Heart right ventricle (tissue), 16 donors: ENCODE measurements at regions not wholly inside any gene's neighbourhood (a gene's known extent, or its start where the extent isn't known, plus 50 kb on each side); places are given as distances from the start of the nearest gene placed in this dataset.
"Not testable (repeated sequence)": the region's sequence is repeated elsewhere in the genome, so short reads cannot be mapped to it uniquely, and the experiment has no call there.

ENCODE experiments used
- ATAC-seq, 8 donors: fragments of 200-7000 bp; cut with Tn5 transposase; one replicate each; pipeline ENCODE4 v1.9.1; 2020; ENCODE audit warnings: mild to moderate bottlenecking in 8 of 8, moderate library complexity in 8 of 8, moderate number of reproducible peaks in 1 of 8
- DNase-seq, 2 donors: peaks; one replicate each; pipeline ENCODE4 v3.0.0-alpha.2; 2020
- H3K27ac ChIP-seq, 10 donors: fragments of 200-600 bp; sonication (generic) in 2 of 10; one replicate each; pipeline versions ENCODE4 v1.5.0 to v1.8.0; 2020 to 2022; ENCODE audit warnings: mild to moderate bottlenecking in 3 of 10
- H3K27me3 ChIP-seq, 7 donors: fragments of 200-600 bp; one replicate each; pipeline ENCODE4 v1.8.0; 2021 to 2022; ENCODE audit warnings: mild to moderate bottlenecking in 2 of 7
- H3K36me3 ChIP-seq, 9 donors: fragments of 200-600 bp; sonication (generic) in 1 of 9; one replicate each; pipeline versions ENCODE4 v1.5.0 to v1.8.0; 2020 to 2022; ENCODE audit warnings: mild to moderate bottlenecking in 2 of 9
- H3K4me1 ChIP-seq, 9 donors: fragments of 200-600 bp; sonication (generic) in 1 of 9; one replicate each; pipeline versions ENCODE4 v1.5.0 to v1.8.0; 2020 to 2022; ENCODE audit warnings: mild to moderate bottlenecking in 4 of 9
- H3K4me3 ChIP-seq, 10 donors: fragments of 200-600 bp; sonication (generic) in 2 of 10; one replicate each; pipeline versions ENCODE4 v1.5.0 to v1.8.0; 2020 to 2022; ENCODE audit warnings: mild to moderate bottlenecking in 7 of 10, moderate library complexity in 2 of 10
- H3K9me3 ChIP-seq, 11 donors: fragments of 200-600 bp in 10 of 11; sonication (generic) in 2 of 11; one replicate each; pipeline versions ENCODE4 v1.5.0 to v1.8.0; 2013 to 2022; ENCODE audit warnings: mild to moderate bottlenecking in 2 of 11, control low read depth in 1 of 11, moderate library complexity in 1 of 11
- CTCF ChIP-seq, 9 donors: fragments of 200-600 bp; sonication (generic) in 2 of 9; IDR thresholded peaks; one replicate each; pipeline versions ENCODE4 v1.5.0 to v1.8.0; 2021 to 2022; ENCODE audit warnings: antibody characterized with exemption in 9 of 9, mild to moderate bottlenecking in 5 of 9, moderate library complexity in 1 of 9
- WGBS, 2 donors: extraction: QIAGEN DNeasy Blood & Tissue Kit; methylation state at CpG; one replicate each; pipeline ENCODE4 v1.1.7; 2013; ENCODE audit warnings: inconsistent platforms in 1 of 2; 5-methylcytosine and 5-hydroxymethylcytosine counted together
- intact Hi-C, 10 donors: fragments of 100-400 bp; cut with DNase I; formaldehyde crosslinking; loops; one replicate each; pipeline versions ENCODE4 v1.11.1 to v1.14.2; 2022
- donor health status: Arrhythmogenic right ventricular cardiomyopathy.
- donor health status: ischemic (EF 13 %, LVEDD 7.1; RV severe dilation, severe dysfunction).
- donor health status: healthy with polysubstance abuse.
- donor health status: DM: no; HTN: yes; CAD: no.
- donor health status: DM: no; HTN: no; CAD: no.
- donor health status: ischemic (EF 25% LVEDD 6.9; RV normal size, moderate dysfunction).
- donor health status: ischemic (EF 25% LVEDD 5.7; RV mildly dilated, moderate dysfunction).
- donor health status: healthy.
- donor health status: DM: yes; HTN: yes; CAD: no.
- donor health status: Ischemic cardiomyopathy.
- donor health status: ischemic (EF 35%, LVEDD 5.7; RV mildly dilated, moderate dysfunction).
- donor health status: nonischemic (EF 11% LVEDD 7.7; RV severe dilation, severe dysfunction).
- donor health status: DM: yes; HTN: yes; CAD: no.
- donor health status: PGD.
- donor health status: ischemic (EF 29% LVEDD 5.4; RV normal size, mild dysfunction).
- donor health status: nonischemic (EF 23%, LVEDD 6.1; RV moderate dilation, normal function).

- TF ChIP-seq CTCF (IDR thresholded peaks at IDR 0.05), result no peak
- intact Hi-C loops, result no loop called here
- no peaks in the 10 kb centered on the region for H3K9me3 ChIP-seq
- H3K27me3 ChIP-seq, result peaks cover 0 to 56% (median 12%) of the 10 kb centered on the region in 7 donors
- H3K36me3 ChIP-seq, result no peaks in the 10 kb centered on the region
- H3K27ac ChIP-seq, result no peak overlapping the region
- DNase-seq (no peak), ATAC-seq (no peak)
- peaks cover 2 to 25% (median 15%) of the 10 kb centered on the region in 9 donors for H3K4me1 ChIP-seq
- WGBS, 2 donors, result 88 to 92% methylated on average over 6 of the region's 6 CpGs
- no peak overlapping the region for H3K4me3 ChIP-seq
These were observed 128.8 kb downstream of the RRAGC start for GRCh38 chr1:38730511-38731397.

- no peaks in the 10 kb centered on the region for H3K36me3 ChIP-seq
- peak overlapping the region in 2 of 10 donors; percentile 26 to 33 for H3K27ac ChIP-seq
- H3K4me1 ChIP-seq, result peaks cover 2 to 25% (median 15%) of the 10 kb centered on the region in 9 donors
- intact Hi-C loops, result loop anchor here in 1 of 10 donors (10.0 kb wide), 1 partner anchor 114 kb away; no protein-coding TSS in a partner anchor
- TF ChIP-seq CTCF (IDR thresholded peaks at IDR 0.05), result no peak
- DNase-seq (no peak), ATAC-seq (peak in 2 of 8 donors; percentile 25 to 34)
- peaks cover 0 to 67% (median 12%) of the 10 kb centered on the region in 7 donors for H3K27me3 ChIP-seq
- WGBS, 2 donors, result 20 to 22% methylated on average over 1 of the region's 1 CpG
- peak overlapping the region in 1 of 10 donors; percentile 23 for H3K4me3 ChIP-seq
- H3K9me3 ChIP-seq, result no peaks in the 10 kb centered on the region
These were observed 131.0 kb downstream of the RRAGC start for GRCh38 chr1:38728585-38728908.

GRCh38 chr1:38727684-38728584 lies 131.6 kb downstream of the RRAGC start:
- Histone ChIP-seq H3K36me3 (no peaks in the 10 kb centered on the region), H3K27me3 (peaks cover 0 to 69% (median 17%) of the 10 kb centered on the region in 7 donors), H3K27ac (peak overlapping the region in 3 of 10 donors; percentile 15 to 33 (median 26)), H3K9me3 (no peaks in the 10 kb centered on the region), H3K4me3 (peak overlapping the region in 2 of 10 donors; percentile 3 to 23), H3K4me1 (peaks cover 2 to 25% (median 15%) of the 10 kb centered on the region in 9 donors)
- peak; percentile 83 to 93 (median 86) for ATAC-seq
- intact Hi-C loops, result loop anchor here in 1 of 10 donors (10.0 kb wide), 1 partner anchor 113 kb away; no protein-coding TSS in a partner anchor
- DNase-seq, result peak; percentile 55 to 64
- no peak for TF ChIP-seq CTCF (IDR thresholded peaks at IDR 0.05)
- 6 to 8% methylated on average over 20 of the region's 20 CpGs for WGBS, 2 donors

GRCh38 chr1:38725321-38725961 lies 134.1 kb downstream of the RRAGC start:
- H3K36me3 ChIP-seq, H3K9me3 ChIP-seq, H3K27ac ChIP-seq, DNase-seq, H3K4me3 ChIP-seq, ATAC-seq: not testable (repeated sequence)
- intact Hi-C loops, result loop anchor here in 1 of 10 donors (10.0 kb wide), 1 partner anchor 111 kb away; no protein-coding TSS in a partner anchor
- Histone ChIP-seq H3K27me3 (peaks cover 0 to 65% (median 29%) of the 10 kb centered on the region in 7 donors), H3K4me1 (peaks cover 2 to 25% (median 15%) of the 10 kb centered on the region in 9 donors)
- 91% methylated on average over 8 of the region's 8 CpGs for WGBS, 2 donors
